ENCODE measurements at regions not wholly inside any gene's neighbourhood (a gene's known extent, or its start where the extent isn't known, plus 50 kb on each side); places are given as distances from the start of the nearest gene placed in this dataset.

GRCh38 chr4:28228561-28229491, 1368.2 kb downstream of the STIM2 start:
- H3K36me3 Mint-ChIP-seq = no peaks in the 10 kb centered on the region
- TF ChIP-seq CTCF (conservative IDR thresholded peaks at IDR 0.05) = no peak
- no peak overlapping the region for H3K4me3 Mint-ChIP-seq
- peak overlapping the region; percentile 8 for H3K27ac Mint-ChIP-seq
- H3K9me3 Mint-ChIP-seq = no peaks in the 10 kb centered on the region
- DNase-seq (ENCODE audit: extremely low spot score, unreplicated experiment) = no peak
- no peaks in the 10 kb centered on the region for H3K27me3 Mint-ChIP-seq
- peaks cover 25% of the 10 kb centered on the region for H3K4me1 Mint-ChIP-seq (ENCODE audit: unreplicated experiment)

GRCh38 chr4:28232376-28232775, 1371.7 kb downstream of the STIM2 start:
- no peak overlapping the region for H3K27ac Mint-ChIP-seq
- H3K27me3 Mint-ChIP-seq = no peaks in the 10 kb centered on the region
- no peaks in the 10 kb centered on the region for H3K36me3 Mint-ChIP-seq
- no peak overlapping the region for H3K4me3 Mint-ChIP-seq
- H3K4me1 Mint-ChIP-seq (ENCODE audit: unreplicated experiment) = peaks cover 25% of the 10 kb centered on the region
- TF ChIP-seq CTCF (conservative IDR thresholded peaks at IDR 0.05) = no peak
- H3K9me3 Mint-ChIP-seq = peaks cover 6% of the 10 kb centered on the region
- no peak for DNase-seq (ENCODE audit: extremely low spot score, unreplicated experiment)

GRCh38 chr4:28232951-28233350, 1372.3 kb downstream of the STIM2 start:
- no peak for TF ChIP-seq CTCF (conservative IDR thresholded peaks at IDR 0.05)
- Mint-ChIP-seq H3K4me1 (ENCODE audit: unreplicated experiment) (peaks cover 22% of the 10 kb centered on the region), H3K9me3 (peaks cover 6% of the 10 kb centered on the region), H3K36me3 (no peaks in the 10 kb centered on the region), H3K4me3 (no peak overlapping the region), H3K27ac (no peak overlapping the region), H3K27me3 (no peaks in the 10 kb centered on the region)
- no peak for DNase-seq (ENCODE audit: extremely low spot score, unreplicated experiment)

- Mint-ChIP-seq H3K4me1 (ENCODE audit: unreplicated experiment) (peaks cover 16% of the 10 kb centered on the region), H3K4me3 (no peak overlapping the region), H3K27ac (no peak overlapping the region), H3K36me3 (no peaks in the 10 kb centered on the region), H3K27me3 (no peaks in the 10 kb centered on the region), H3K9me3 (peaks cover 6% of the 10 kb centered on the region)
- no peak for DNase-seq (ENCODE audit: extremely low spot score, unreplicated experiment)
- TF ChIP-seq CTCF (conservative IDR thresholded peaks at IDR 0.05) = no peak
Measured at GRCh38 chr4:28233724-28234123, 1373.1 kb downstream of the STIM2 start.

GRCh38 chr4:28238876-28239275, 1378.2 kb downstream of the STIM2 start:
- Mint-ChIP-seq H3K36me3 (no peaks in the 10 kb centered on the region), H3K27ac (no peak overlapping the region), H3K9me3 (peaks cover 6% of the 10 kb centered on the region), H3K4me1 (ENCODE audit: unreplicated experiment) (peaks cover 4% of the 10 kb centered on the region), H3K27me3 (no peaks in the 10 kb centered on the region), H3K4me3 (no peak overlapping the region)
- DNase-seq (ENCODE audit: extremely low spot score, unreplicated experiment) = no peak
- no peak for TF ChIP-seq CTCF (conservative IDR thresholded peaks at IDR 0.05)

Data from type B pancreatic cell (in vitro differentiated cells).